SK-N-SH treated with all-trans-retinoic acid at 6 μM for 48 hours (cell line): ENCODE measurements at regions not wholly inside any gene's neighbourhood (a gene's known extent, or its start where the extent isn't known, plus 50 kb on each side); places are given as distances from the start of the nearest gene placed in this dataset.
A peak's percentile ranks its signal among the peaks of the same experiment; 100 is the strongest.

Experiments
- ATAC-seq: fragments of 200-7000 bp; cut with Tn5 transposase; 3 replicates; pipeline ENCODE4 v1.9.1; 2020; ENCODE audit warnings: mild to moderate bottlenecking, moderate library complexity
- ARNTL ChIP-seq: fragments of 450-650 bp; formaldehyde crosslinking; IDR thresholded peaks from 2 replicates; pipeline ENCODE4 v1.5.0; 2020; ENCODE audit warnings: low read depth, mild to moderate bottlenecking, moderate library complexity, borderline replicate concordance
- BACH2 ChIP-seq: fragments of 250-450 bp; sonication (Bioruptor Pico); IDR thresholded peaks from 2 replicates; pipeline ENCODE4 v1.9.0; 2021; ENCODE audit warnings: mild to moderate bottlenecking, borderline replicate concordance
- CSDC2 ChIP-seq: fragments of 250-450 bp; sonication (Bioruptor Pico); IDR thresholded peaks from 2 replicates; pipeline ENCODE4 v1.5.0; 2020; ENCODE audit warnings: mild to moderate bottlenecking, moderate library complexity
- ESRRG ChIP-seq: fragments of 250-450 bp; sonication (Bioruptor Pico); IDR thresholded peaks from 2 replicates; pipeline ENCODE4 v1.6.1; 2021; ENCODE audit warnings: mild to moderate bottlenecking
- GLIS3 ChIP-seq: fragments of 250-450 bp; sonication (Bioruptor Pico); IDR thresholded peaks from 2 replicates; pipeline ENCODE4 v1.5.0; 2020; ENCODE audit warnings: mild to moderate bottlenecking, moderate library complexity
- ISL1 ChIP-seq: fragments of 250-450 bp; sonication (Bioruptor Pico); IDR thresholded peaks from 2 replicates; pipeline ENCODE4 v2.1.2; 2022; ENCODE audit warnings: mild to moderate bottlenecking, moderate library complexity
- OSR1 ChIP-seq: fragments of 250-450 bp; sonication (Bioruptor Pico); IDR thresholded peaks from 2 replicates; pipeline ENCODE4 v1.8.0; 2022; ENCODE audit warnings: moderate library complexity, mild to moderate bottlenecking, inconsistent platforms
- SNAI2 ChIP-seq: fragments of 250-450 bp; sonication (Bioruptor Pico); IDR thresholded peaks from 2 replicates; pipeline ENCODE4 v1.5.0; 2020; ENCODE audit warnings: mild to moderate bottlenecking, moderate library complexity
- TCF4 ChIP-seq: fragments of 250-450 bp; sonication (Bioruptor Pico); IDR thresholded peaks from 2 replicates; pipeline ENCODE4 v1.8.0; 2021; ENCODE audit warnings: mild to moderate bottlenecking, moderate library complexity, borderline replicate concordance
- TOX ChIP-seq: fragments of 250-450 bp; sonication (Bioruptor Pico); IDR thresholded peaks from 2 replicates; pipeline ENCODE4 v1.8.0; 2021; ENCODE audit warnings: mild to moderate bottlenecking, moderate library complexity, borderline replicate concordance
- TSHZ2 ChIP-seq: fragments of 250-450 bp; sonication (Bioruptor Pico); IDR thresholded peaks from 2 replicates; pipeline ENCODE4 v1.5.0; 2020; ENCODE audit warnings: mild to moderate bottlenecking, moderate library complexity
- ZC3H10 ChIP-seq: fragments of 250-450 bp; sonication (Bioruptor Pico); IDR thresholded peaks from 2 replicates; pipeline ENCODE4 v1.5.1; 2021; ENCODE audit warnings: mild to moderate bottlenecking, moderate library complexity
- ZNF565 ChIP-seq: fragments of 450-650 bp; formaldehyde crosslinking; conservative IDR thresholded peaks from 2 replicates; pipeline ENCODE4 v1.5.0; 2020; ENCODE audit warnings: low read depth, mild to moderate bottlenecking, moderate library complexity
- ZNF70 ChIP-seq: fragments of 450-650 bp; formaldehyde crosslinking; IDR thresholded peaks from 2 replicates; pipeline ENCODE4 v1.5.0; 2020; ENCODE audit warnings: mild to moderate bottlenecking, moderate library complexity
- ZNF8 ChIP-seq: fragments of 450-650 bp; formaldehyde crosslinking; IDR thresholded peaks from 2 replicates; pipeline ENCODE4 v1.5.0; 2020; ENCODE audit warnings: mild to moderate bottlenecking, moderate library complexity
- TF ChIP-seq, protein P1 (sequence below): fragments of 250-450 bp; sonication (Bioruptor Pico); IDR thresholded peaks from 2 replicates; pipeline ENCODE4 v1.5.1; 2021; ENCODE audit warnings: mild to moderate bottlenecking, moderate library complexity
- TF ChIP-seq, protein P2 (sequence below): fragments of 250-450 bp; sonication (Bioruptor Pico); IDR thresholded peaks from 2 replicates; pipeline ENCODE4 v1.5.1; 2020; ENCODE audit warnings: low read depth, mild to moderate bottlenecking, moderate library complexity
- TF ChIP-seq, protein P3 (sequence below): fragments of 250-450 bp; sonication (Bioruptor Pico); IDR thresholded peaks from 2 replicates; pipeline ENCODE4 v1.8.0; 2021; ENCODE audit warnings: low read depth, mild to moderate bottlenecking, moderate library complexity, borderline replicate concordance

GRCh38 chr2:224248944-224249371, 152.9 kb downstream of the FAM124B start:
- ATAC-seq = peak; percentile 51
- TF ChIP-seq ISL1 (CRISPR knock-in tag) = peak; percentile 73
- no peak for TF ChIP-seq ESRRG (CRISPR knock-in tag)
- TF ChIP-seq, all 23 proteins: peak for 1

GRCh38 chr2:224242561-224242960, 159.3 kb downstream of the FAM124B start:
- TF ChIP-seq ZNF8 = no peak
- TF ChIP-seq, protein P1, sequence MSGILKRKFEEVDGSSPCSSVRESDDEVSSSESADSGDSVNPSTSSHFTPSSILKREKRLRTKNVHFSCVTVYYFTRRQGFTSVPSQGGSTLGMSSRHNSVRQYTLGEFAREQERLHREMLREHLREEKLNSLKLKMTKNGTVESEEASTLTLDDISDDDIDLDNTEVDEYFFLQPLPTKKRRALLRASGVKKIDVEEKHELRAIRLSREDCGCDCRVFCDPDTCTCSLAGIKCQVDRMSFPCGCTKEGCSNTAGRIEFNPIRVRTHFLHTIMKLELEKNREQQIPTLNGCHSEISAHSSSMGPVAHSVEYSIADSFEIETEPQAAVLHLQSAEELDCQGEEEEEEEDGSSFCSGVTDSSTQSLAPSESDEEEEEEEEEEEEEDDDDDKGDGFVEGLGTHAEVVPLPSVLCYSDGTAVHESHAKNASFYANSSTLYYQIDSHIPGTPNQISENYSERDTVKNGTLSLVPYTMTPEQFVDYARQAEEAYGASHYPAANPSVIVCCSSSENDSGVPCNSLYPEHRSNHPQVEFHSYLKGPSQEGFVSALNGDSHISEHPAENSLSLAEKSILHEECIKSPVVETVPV (CRISPR knock-in tag) = no peak
- no peak for TF ChIP-seq TOX (CRISPR knock-in tag)
- no peak for TF ChIP-seq ISL1 (CRISPR knock-in tag)
- TF ChIP-seq SNAI2 (CRISPR knock-in tag) = no peak
- TF ChIP-seq ZNF565 (CRISPR knock-in tag) = no peak
- TF ChIP-seq, protein P2, sequence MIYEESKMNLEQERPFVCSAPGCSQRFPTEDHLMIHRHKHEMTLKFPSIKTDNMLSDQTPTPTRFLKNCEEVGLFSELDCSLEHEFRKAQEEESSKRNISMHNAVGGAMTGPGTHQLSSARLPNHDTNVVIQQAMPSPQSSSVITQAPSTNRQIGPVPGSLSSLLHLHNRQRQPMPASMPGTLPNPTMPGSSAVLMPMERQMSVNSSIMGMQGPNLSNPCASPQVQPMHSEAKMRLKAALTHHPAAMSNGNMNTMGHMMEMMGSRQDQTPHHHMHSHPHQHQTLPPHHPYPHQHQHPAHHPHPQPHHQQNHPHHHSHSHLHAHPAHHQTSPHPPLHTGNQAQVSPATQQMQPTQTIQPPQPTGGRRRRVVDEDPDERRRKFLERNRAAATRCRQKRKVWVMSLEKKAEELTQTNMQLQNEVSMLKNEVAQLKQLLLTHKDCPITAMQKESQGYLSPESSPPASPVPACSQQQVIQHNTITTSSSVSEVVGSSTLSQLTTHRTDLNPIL (CRISPR knock-in tag) = no peak
- TF ChIP-seq ARNTL (CRISPR knock-in tag) = no peak
- TF ChIP-seq TCF4 = no peak
- no peak for TF ChIP-seq ESRRG (CRISPR knock-in tag)
- no peak for TF ChIP-seq CSDC2
- TF ChIP-seq, protein P3, sequence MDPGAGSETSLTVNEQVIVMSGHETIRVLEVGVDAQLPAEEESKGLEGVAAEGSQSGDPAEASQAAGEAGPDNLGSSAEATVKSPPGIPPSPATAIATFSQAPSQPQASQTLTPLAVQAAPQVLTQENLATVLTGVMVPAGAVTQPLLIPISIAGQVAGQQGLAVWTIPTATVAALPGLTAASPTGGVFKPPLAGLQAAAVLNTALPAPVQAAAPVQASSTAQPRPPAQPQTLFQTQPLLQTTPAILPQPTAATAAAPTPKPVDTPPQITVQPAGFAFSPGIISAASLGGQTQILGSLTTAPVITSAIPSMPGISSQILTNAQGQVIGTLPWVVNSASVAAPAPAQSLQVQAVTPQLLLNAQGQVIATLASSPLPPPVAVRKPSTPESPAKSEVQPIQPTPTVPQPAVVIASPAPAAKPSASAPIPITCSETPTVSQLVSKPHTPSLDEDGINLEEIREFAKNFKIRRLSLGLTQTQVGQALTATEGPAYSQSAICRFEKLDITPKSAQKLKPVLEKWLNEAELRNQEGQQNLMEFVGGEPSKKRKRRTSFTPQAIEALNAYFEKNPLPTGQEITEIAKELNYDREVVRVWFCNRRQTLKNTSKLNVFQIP = no peak
- no peak for ATAC-seq

- no peak for ATAC-seq
- TF ChIP-seq GLIS3 (CRISPR knock-in tag) = no peak
- TF ChIP-seq SNAI2 (CRISPR knock-in tag) = no peak
- TF ChIP-seq TSHZ2 (CRISPR knock-in tag) = no peak
- TF ChIP-seq, protein P2 (CRISPR knock-in tag) = no peak
- no peak for TF ChIP-seq BACH2
- TF ChIP-seq, protein P1 (CRISPR knock-in tag) = no peak
- TF ChIP-seq OSR1 = no peak
- TF ChIP-seq ISL1 (CRISPR knock-in tag) = no peak
- TF ChIP-seq, protein P3 = no peak
- no peak for TF ChIP-seq ZNF565 (CRISPR knock-in tag)
- TF ChIP-seq CSDC2 = no peak
- no peak for TF ChIP-seq ZNF70 (CRISPR knock-in tag)
- TF ChIP-seq ZC3H10 (CRISPR knock-in tag) = no peak
- no peak for TF ChIP-seq ESRRG (CRISPR knock-in tag)
- TF ChIP-seq ZNF8 = no peak
Measured at GRCh38 chr2:224241812-224242211, 160.1 kb downstream of the FAM124B start.
